A172 (cell line): ENCODE measurements at regions not wholly inside any gene's neighbourhood (a gene's known extent, or its start where the extent isn't known, plus 50 kb on each side); places are given as distances from the start of the nearest gene placed in this dataset.
"Not testable (repeated sequence)": the region's sequence is repeated elsewhere in the genome, so short reads cannot be mapped to it uniquely, and the experiment has no call there.

Experiments used
- DNase-seq: peaks from one replicate; pipeline ENCODE4 v3.0.0-alpha.2; 2015; ENCODE audit warnings: low spot score

DNA sequence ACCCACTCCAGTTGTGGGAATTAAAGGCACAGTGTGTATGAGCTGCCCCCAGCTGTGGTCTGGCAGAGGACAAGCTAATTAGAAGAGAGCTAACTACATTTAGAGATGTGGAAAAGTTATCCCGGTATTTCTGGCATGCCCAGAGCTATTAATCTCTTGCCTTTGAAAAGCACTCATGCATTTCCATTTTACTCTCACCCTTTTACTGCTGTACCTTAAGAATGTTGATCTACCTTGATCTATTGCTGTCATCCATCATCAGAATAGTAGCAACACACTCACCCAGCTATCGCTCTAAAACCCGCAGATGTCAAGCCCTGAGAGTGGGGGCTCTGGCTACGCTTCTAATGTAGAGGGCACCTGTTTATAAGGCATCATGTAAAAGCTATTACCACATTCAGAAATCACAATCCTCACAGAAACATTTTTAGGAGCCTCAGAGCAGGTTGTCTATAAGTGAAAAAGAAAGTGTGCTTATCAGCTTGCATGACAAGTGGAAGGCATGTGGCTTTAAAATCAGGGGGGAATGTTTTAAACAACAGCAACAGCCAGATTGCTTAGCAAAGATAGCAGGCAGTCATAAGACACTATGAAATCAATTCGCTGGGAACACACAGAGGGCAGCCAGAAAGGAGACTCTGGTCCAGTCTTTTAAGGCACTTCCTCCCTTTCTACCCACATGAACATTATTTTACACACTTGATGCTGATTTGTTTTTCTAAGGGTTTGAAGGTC is 224.2 kb upstream of the IRS2 start:
- peak; percentile 91 for DNase-seq

DNA sequence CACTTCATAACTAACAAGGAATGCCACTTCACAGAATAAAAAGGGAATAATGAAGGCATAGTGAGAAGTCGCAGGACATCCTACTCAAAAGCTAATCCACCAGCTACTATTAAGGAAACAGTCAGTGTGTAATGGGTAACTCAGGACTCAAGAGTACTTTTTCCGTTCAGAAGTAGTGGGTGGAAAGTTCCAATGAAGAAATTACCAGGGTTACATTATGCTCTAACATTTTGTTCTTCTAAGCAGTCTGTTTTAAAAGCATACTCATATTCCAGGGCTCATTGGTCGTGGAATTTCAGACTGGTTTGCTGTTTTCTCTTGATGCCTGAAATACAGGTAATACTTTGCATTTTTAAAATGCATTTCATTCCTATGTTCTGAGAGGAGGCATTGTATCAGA is 222.4 kb upstream of the IRS2 start:
- DNase-seq: no peak

DNA sequence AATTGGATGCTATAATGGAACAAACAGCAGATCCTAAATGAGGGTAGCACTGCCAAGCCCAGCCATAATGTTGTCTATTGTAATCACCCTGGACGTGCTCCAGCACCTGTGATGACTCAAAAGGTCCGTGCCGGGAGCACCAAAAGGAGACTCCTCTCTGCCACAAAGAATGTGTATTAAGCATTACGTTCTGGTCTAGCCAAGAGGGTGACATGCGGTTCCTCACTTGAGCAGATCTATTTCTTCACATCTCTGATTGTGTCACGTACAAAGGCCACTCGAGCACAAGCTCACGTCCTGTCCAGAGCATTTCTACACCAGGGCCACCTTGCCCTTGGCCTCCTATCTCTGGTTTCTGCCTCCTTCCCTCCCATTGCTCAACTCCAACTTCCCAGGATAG is 219.9 kb upstream of the IRS2 start:
- peak; percentile 86 for DNase-seq

DNA sequence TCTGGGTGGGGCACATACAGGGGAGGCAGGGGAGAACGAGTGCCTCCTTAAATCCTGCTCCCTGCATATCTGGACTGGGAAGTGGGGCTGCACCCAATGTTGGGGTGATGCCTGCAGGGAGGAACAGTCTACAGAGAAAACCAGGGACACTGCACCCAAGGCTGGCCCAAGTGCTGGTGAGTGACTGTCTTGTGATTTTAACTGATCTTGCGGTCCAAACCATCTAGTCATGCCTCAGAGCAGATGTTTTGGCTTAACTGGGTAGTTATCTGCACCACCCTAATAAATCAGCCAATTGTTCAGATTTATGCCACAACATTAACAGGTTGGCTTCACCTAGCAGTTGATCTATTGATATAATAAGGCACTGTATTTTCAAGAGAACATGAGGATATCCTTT is 219.2 kb upstream of the IRS2 start:
- peak; percentile 87 for DNase-seq

DNA sequence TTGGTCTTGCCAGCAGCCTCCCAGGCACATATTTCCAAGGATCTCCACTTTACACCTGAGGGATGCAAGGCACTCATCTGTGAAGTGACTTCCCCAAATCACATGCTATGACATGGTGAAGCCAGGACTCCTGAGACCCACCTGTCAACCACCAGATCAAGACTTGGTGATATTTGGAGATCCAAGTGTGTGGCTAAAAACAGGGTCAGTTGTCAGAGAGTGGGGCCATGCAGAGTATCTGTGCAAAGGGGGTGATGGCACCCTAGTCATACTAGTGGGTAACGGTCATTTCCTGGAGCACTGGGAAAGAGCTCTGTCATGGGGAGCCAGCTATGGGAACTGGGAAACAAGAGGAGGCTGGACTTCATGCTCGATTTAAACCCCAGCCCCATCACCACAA is 218.4 kb upstream of the IRS2 start:
- no peak for DNase-seq

DNA sequence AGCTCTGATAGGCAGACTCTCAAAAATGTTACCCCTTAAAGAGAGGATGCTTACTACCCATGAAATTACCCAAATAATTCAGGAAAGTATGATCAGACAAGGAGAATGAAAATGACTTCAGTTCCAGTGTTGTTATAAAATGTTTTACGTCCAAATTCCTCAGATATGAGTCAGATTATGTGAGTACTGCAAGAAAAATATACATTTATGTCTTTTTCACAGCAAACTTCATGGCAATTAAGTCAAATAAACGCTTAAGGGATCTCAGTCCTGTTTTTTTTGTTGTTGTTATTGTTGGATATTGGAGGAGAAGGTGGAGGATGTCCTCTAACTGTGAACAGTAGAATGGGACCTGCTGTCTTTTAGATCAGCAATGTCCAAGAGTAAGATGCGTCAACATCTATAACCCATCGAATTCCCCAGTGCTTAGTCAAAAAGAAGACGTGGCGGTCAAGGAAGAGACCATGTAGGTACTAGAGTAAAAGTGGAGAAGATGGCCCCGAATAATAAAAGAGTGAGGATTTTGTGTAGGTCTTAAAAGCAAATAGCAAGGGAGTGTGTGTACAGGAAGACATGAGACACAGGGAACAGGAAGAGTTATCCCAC is 215.4 kb upstream of the IRS2 start:
- DNase-seq: peak; percentile 51

DNA sequence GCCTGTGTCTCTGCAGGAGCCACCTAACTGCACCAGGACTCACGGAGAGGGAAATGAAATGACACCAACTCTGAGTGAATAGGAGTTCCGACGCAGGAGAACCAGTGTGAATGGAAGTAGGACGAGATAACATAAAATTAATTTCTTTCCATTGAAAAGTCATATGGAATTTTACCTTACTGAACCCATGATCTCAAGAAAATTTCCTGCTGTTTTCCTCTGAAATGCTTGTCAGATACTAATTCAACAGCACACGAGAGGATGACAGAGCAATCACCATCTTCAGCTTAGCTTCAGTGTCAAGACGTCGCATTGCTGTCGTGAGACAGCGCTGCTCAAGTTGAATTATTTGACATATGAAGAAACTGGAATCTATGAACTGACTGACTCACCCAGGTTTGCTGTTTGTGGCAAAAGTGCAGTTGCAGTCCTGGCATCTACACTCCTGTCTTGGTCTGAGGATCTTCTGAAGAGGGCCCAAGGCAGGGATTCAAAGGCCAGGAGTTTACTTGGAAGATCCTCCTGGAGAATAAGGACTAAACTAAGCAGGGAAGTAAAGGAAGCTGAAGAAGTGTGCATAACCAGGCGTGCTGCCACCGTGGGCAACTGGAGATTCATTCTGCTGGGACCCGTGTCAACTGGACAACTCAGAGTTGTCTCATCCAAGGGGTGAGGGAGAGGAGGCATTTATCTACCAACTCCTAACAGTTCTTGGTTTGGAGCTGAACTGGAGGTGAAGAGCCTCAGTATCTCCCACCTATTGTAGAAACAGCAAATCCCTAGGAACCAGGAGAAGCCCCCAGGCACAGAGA is 214.4 kb upstream of the IRS2 start:
- DNase-seq: no peak

DNA sequence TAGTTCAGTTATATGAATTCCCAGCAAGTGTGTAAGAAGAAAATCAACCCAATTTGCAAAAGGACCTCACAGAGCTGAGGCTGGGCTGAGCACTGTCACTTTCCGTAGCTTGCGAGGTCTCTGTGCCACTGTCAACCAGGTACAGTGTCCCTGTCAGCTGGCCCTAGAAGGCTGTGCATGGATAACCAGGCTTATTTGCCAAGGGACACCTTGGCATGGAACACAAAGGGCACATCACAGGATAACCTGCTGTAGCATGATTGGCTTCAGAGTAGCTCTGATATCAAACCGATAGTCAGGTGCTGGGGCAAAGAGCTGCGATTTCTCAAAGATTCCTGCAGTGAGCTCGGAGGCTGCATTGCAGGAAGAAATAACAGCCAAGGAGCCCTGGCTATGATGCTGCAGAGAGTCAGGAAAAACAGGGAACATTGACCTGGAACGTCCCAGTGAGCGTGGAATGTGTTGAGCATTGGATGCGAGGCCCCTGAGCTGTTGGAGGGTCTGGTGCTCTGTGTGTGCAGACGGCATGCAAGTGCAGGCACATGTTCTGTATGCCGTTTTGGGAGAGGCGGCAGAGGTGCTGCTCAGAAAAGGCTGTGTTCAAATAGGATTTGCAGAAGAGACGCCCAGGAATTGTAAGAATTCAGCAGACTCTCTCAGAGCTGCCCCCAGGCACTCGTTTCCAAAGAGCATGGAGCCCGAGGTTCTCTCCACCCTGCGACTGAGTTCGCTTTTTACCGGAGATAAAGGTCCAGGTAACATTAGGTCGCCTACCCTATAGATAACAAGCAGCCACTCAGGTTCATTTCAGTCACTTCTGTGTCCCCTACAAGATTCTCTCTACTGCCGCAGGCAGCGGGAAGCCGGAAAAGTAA is 213.5 kb upstream of the IRS2 start:
- DNase-seq: no peak

DNA sequence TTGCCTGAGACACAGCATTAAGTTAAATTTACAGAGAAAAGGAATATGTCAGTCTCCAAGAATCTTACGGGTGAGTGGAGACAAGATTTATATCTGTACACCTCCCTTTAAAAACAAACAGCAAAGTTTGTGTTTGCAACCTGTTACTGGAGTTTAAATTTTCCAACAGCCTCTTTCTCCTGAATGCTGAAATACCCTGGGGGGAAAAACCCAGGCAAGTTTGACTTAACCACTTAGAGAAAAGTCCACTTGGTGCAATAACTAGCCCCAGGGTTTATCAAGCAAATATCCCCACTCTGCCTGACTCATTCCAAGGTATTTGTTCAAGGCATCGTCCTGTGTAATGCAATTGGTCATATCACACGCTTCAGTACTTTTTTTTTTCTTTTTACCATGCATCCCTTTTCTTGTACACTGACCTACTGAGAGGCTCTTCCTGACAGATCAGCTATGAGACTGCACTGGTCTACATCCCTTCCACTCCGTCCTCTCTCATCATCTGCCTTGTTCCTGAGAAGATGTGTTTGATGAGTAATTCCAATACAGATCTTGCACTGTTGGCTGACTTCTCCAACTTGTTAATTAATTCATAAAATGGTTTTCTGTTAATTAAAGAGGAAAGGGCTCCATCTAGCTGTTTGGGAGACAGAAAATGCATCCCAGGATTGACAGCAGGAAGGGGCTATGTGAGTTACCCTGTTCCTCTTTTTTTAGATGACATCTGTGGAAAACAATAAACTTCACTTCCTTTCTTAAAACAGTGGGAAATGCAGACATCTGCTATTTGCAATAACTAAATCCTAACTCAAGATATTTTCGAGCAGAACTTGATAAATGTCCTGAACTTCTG is 212.5 kb upstream of the IRS2 start:
- peak; percentile 89 for DNase-seq

DNA sequence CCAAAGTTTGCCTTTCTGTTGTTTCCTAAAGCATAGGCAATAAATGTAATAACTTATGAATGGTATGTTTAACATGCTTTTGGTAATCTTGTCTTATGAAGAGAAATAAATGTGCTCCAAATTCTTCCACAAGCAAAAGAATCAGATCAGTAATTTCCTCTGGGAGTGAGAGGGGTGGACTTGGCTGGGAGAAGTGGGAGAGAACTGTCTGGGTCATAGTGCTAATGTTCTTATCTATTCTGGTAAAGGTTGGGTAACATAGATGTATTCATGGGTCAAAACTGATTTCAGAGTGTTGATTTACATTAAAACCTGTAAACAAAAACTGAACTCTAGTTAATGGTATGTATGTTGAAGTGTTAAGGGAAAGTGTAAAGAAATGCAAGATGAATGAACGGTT is 211.7 kb upstream of the IRS2 start:
- DNase-seq: no peak

DNA sequence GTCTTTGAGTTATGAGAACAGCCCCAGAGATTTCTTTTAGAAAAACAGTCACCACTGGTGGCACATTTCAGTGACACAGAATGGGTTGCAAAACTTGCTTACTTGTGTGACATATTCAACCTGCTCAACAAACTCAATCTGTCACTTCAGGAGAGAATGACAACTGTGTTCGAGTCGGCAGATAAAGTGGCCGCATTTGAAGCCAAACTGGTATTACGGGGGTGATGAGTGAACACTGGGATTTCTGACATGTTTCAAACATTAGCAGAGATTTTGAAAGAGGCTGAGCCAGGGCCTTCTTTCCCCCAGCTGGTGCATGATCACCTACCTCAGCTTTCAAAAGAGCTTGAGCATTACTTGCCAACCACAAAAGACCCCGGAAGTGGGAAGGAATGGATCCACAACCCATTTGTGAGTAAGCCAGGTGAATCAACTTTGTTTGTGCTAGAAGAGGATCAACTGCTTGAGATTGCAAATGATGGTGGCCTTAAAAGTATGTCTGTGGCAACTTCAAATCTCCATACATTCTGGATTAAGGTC is 210.7 kb upstream of the IRS2 start:
- DNase-seq: not testable (repeated sequence)

DNA sequence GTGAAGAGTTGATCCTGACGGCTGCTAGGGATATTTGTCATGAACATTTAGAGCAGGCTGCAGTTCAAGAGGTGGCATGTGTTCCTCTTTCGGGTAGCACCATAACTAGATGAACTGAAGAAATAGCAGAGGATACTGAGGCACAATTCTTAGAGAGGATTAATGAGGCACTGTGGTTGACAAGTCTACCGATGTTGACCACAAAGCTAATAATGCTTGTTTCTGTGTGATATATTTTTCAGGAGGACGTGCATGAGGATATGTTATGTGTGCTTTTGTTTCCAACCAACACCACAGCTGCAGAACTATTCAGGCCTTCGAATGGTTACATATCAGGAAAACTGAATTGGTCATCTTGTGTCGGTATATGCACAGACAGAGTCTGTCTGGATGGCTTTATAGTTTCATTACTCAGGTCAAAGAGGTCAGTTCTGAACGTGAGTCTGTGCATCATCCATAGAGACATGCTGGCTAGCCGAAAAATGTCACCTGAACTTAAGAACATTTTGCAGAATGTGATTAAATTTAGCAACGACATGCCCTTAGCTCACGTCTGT is 210.1 kb upstream of the IRS2 start:
- no peak for DNase-seq

DNA sequence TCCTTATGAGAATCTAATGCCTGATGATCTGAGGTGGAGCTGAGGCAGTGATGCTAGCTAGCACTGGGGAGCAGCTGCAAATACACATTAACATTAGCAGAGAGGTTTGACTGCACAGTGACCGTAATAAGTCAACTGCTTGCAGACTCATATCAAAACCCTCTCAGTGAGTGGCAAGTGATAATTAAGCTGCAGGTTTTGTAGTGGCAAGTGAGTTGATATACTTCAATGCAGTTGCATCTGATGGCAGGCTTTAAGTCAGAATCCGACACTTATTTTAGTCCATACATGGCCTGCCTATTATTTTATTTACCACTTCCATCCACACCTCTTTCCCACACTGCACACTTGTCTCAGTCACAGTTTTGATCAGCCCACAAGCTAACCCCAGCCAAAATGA is 209.2 kb upstream of the IRS2 start:
- DNase-seq: no peak

DNA sequence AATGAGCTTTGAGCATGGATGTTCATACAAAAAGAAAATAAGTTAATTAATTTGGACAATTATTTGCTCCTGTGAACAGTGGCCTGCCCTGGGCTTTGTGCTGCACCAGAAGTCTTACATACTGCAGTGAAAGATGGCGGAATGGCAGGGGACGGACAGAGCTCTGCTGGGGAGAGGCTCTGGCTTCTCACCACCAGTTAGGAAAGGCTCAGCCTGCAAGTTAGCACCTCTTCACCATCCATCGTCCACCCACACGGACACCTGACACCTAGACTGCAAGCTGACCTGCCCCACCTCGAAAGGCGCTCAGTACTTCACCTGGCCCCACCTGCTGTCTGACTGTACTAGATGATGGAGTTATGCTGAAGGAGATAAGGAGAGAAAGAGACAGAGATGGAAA is 203.9 kb upstream of the IRS2 start:
- DNase-seq: no peak

DNA sequence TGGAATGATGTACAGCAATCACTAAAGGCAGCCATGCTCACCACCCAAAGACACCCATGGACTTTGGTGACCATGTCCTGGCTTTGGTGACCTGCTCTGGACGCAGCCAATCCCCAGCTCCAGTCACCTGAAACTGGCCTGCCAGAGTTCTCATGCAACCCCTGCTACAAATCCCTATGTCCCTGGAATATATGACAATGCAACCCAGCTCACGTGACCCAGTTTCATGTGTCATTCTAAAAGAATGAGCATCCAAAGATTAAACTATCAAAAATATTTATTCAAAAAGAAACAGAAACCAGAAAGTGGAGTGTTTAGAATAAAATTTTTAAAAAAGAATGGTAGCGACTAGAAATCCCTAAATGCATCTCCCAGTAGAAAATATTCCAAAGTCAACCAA is 203.3 kb upstream of the IRS2 start:
- DNase-seq: peak; percentile 35

DNA sequence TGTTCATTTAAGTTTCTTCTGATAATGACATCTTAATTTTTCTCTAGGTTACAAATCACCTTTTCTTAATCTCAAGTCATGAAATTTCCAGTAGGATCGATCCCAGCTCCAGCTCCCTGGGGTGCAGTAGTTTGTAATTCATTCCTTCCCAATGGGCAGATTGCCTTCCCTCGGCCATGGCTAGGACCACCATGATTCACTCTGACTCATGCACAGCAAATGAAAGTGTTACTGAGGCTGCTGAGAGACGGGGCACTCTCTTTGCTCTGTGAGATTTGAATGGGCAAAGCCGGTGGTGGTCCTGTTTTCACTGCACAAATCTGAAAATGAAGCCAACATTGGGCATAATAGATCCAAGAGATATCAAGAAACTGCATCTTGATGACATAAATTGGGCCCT is 202.8 kb upstream of the IRS2 start:
- DNase-seq: peak; percentile 51

DNA sequence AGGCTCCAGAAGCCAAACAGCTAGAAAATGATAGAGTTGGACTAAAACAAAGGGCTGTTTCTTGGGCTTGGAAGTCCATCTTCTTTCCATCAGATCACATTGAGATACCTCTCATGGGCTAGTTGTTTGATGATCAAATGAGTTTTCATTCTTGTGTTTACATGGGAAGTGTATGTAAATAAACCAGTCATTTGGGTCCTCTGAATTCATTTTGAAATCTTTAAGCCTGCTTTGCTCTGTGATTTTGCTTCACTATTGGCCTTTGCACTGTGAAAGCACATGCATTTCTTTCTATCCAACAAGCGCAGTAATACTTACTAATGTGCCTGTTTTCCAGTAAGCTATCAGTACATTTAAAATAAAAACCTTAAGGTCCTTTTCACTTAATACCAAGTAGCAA is 200.5 kb upstream of the IRS2 start:
- no peak for DNase-seq

DNA sequence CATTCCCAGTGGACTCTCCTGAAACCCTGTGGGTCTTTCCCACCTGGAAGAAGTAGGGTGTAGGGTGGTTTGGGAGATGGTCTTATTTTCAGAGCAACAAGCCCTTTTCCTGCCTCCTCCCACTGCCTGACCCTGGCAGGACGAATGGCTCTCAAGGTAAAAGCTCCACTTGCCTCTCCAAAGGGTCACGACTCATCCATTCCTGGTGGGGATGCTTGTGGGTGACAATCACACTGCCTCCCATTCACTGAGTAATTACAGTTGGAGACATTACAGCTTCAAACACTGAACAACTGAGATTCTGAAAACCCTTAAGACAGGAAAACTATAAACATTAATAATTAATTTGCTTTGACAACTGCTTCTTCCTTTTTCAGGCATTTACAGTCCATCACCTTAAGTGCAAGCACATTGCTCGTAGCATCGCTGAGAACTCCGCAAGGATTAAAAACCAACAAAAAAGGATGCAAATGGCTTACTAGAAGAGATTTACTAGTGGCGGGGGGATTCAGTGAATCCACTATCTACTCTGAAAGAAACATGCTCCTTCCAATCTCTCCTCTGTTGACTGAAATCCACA is 199.6 kb upstream of the IRS2 start:
- no peak for DNase-seq

DNA sequence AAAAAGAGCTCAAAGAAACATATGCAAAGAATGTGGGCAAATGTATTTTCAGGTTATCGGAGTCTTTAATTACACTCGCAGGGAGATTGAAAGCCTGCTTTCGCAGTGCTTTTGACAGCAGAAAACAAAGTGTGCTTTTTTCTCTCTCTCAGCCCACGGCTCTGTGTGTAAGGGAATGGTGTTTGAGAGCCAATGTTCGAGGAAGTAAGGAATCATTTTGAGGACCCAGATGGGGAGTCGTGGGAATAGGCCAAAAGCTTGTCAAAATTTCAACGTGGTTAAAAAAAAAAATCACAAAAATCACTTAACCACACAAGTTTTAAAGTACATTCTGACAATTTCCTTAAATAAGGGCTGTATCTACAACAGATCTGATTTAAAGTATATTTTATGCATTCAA is 197.1 kb upstream of the IRS2 start:
- DNase-seq: no peak

DNA sequence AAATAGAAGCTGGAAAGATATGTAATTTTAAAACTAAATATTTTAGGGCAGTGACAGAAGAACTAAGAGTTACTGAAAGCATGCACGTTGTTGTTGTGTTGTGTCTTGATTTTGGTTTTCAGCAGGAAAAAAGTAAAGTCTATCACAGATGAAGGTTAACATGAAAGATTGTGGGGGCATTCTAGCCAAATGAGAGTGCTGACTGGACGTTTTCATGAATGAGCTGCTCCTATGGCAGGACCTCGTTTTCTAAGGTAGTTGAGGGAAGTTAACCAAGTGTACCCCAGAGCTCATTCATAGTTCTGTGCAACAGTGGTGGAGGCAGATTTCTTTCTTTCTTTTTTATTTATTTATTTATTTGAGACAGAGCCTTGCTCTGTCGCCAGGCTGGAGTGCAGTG is 194.6 kb upstream of the IRS2 start:
- DNase-seq: no peak
